GM12873 (cell line): ENCODE measurements at regions not wholly inside any gene's neighbourhood (a gene's known extent, or its start where the extent isn't known, plus 50 kb on each side); places are given as distances from the start of the nearest gene placed in this dataset.

ENCODE experiments used
- TF ChIP-seq, protein P1 (sequence below): IDR thresholded peaks from 2 replicates; pipeline ENCODE4 v1.5.1; 2012; ENCODE audit warnings: low read depth, mild to moderate bottlenecking, moderate library complexity, low read length, control low read depth; ENCODE audit not compliant: insufficient read depth; ENCODE audit errors: missing control alignments

DNA sequence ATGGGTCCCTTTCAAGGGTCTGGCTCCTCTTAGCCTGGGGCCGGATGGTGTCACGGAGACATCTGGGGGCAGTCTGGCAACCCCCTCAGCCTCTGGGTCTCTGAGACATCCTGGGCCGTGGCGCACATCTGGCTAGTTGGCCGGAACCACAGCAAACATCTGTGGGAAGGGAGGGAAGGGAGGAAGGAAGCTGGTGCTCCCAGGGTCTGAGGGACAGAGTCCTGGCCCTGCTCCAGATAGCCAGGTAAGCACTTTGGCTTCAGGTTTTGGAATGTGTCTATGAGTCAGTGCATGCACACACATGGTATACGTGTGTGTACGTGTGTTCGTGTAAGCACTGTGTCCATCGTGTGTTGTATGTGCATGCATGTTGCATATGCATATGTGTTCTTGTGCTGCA, 225.1 kb downstream of the MN1 start:
- TF ChIP-seq, protein P1, sequence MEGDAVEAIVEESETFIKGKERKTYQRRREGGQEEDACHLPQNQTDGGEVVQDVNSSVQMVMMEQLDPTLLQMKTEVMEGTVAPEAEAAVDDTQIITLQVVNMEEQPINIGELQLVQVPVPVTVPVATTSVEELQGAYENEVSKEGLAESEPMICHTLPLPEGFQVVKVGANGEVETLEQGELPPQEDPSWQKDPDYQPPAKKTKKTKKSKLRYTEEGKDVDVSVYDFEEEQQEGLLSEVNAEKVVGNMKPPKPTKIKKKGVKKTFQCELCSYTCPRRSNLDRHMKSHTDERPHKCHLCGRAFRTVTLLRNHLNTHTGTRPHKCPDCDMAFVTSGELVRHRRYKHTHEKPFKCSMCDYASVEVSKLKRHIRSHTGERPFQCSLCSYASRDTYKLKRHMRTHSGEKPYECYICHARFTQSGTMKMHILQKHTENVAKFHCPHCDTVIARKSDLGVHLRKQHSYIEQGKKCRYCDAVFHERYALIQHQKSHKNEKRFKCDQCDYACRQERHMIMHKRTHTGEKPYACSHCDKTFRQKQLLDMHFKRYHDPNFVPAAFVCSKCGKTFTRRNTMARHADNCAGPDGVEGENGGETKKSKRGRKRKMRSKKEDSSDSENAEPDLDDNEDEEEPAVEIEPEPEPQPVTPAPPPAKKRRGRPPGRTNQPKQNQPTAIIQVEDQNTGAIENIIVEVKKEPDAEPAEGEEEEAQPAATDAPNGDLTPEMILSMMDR: no peak

DNA sequence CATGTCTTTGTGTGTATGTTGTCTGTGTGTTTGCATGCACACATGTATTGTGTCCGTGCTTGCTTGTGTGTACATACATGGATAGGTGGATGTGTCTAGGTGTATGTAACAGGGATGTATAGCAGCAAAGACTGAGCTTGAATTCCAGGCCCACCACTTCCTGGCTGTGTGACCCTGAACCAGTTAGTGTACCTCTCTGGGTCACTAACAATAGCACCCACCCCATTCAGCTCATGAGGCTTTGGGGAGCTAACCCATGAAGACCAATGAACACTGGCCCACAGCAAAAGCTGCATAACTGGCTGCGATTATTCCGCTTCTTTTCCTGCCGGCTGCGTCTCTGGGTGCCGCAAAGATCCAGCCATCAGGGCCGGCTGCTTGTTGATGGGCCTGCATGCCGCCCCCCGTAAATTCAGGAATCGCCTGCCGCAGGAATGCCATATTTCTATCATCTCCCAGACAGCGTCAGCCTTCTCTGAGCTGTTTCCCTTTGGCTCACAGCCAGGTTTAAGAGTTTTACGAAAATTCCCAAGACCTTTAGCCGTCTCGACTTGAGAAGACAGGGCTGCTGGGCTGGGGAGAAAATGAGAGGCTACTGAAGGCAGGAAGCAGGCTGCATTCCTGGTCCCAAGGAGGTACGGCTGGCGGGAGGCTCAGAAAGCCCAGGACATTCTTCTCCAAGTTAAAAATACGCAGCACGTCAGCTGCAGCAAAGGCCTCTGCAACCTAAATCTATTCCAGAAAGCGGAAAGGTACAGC, 224.6 kb downstream of the MN1 start:
- TF ChIP-seq, protein P1: no peak

DNA sequence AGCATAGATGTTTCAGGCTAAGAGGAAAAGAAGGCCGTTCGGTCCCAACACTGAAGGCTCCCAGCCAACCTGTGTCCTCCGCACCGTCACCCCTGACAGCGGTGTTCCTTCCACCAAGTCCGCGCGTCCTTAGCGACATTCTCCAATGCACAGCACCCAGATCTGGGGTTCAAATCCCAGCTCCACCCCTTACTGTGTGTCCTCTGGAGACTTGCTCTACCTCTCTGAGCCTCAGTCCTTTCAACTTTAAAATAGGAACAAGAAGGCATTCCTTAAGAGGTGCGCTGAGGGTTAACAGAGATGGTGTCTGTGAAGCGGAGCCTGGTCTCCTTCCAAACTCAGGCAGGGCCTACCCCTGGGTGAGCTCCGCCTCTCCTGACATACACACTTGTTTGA, 224.0 kb downstream of the MN1 start:
- TF ChIP-seq, protein P1: no peak

DNA sequence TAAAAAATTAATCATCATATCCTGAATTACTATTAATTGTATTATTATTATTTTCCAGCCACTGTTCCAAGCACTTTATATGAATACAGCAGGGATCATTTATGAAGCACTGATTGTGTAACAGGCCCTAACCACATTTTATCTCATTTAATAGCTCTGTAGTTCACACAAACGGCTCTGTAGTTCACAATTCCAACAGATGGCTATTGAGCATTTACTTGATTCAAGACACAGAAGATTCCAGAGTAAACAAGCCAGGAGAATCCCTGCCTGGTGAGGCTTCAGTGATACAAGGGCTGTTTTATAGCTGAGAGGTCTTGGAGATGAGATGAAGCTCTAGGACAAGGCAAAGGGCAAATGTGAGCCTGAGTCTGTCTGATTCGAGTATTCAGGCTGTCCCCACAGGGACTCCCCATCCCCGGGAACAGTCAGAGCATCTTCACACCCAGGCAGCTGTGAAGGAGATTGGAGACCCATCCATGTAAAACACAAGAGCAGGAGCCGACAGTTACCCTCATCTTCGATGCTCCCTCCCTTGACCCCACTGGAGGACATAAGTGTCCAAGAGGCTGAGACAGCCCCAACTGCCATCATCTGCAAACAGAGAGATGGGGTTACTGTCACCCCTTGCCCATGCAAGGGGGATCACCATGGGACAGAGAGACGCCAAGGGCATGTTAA, 222.5 kb downstream of the MN1 start:
- TF ChIP-seq, protein P1: no peak

DNA sequence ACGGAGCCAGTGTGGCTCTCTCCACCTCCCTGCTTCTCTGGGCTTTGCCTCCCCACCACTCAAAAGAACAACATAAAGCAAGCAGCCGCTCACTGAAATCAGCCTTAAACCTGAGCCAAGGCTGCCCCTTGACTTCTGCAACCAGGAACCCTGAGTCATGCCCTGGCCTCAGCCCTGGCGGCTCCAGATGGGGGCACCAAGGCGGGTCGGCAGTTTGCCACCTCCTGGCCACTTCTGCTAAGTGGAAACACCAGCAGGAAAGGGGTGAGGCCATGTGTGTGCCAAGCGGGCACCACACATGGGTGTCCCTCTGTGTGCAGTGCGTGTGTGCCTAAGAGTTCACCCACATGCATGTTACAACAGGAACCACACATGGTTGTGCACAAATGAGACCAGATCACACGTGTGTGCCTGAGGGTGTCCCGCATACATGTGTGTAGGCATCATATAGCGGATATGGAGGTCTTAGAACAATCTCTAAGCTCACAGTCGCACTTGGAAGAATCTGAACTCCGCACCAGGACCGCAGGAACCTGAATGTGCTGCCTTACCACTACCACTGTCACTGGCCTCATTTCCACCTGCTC, 221.2 kb downstream of the MN1 start:
- TF ChIP-seq, protein P1: no peak

DNA sequence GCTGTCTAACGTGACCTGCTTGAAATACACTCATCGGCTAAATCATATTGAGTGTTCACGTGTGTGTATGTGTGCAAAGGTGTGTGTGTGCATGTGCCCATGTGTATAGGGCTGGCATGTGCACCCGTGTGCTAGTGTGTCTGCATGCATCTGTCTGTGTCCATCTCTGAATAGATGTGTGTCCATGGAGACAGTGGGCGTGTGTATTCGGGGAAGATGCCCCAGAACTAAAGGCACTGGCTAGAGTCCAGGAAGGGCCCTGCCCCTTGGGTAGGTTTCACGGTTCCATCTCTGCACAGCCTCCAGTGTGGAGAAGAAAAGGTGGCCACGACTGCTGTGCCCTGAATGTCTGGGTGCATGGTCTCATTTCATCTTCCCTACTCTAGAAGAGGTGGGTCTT, 220.3 kb downstream of the MN1 start:
- TF ChIP-seq, protein P1: no peak

DNA sequence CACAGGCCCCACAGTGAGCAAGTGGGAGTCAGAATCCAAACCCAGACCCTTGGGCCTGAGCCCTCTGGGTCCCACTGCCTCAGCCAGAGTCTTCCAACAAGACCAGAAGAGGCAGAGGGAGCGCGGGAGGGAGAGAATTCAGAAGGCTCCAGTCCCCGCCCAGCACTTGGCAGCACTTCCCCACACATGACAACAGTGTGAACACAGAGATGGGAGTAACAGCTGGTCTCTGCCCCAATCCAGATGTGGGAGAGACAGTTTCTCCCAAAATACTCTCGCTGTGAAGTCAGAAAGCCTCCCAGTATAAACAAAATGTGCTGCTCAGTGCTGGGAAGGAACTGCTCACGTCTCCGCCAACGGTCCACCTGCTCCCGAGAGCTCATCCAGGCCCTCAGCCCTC, 219.9 kb downstream of the MN1 start:
- TF ChIP-seq, protein P1: no peak
